ENCODE measurements at regions not wholly inside any gene's neighbourhood (a gene's known extent, or its start where the extent isn't known, plus 50 kb on each side); places are given as distances from the start of the nearest gene placed in this dataset.

GRCh38 chr11:103749158-103749557, 287.3 kb upstream of the DDI1 start:
- TF ChIP-seq POLR2A (IDR thresholded peaks at IDR 0.05; ENCODE audit: low read depth, low read length) (no peak), EZH2 (IDR thresholded peaks at IDR 0.05; ENCODE audit: borderline replicate concordance, low read depth, low read length, severe bottlenecking) (no peak), MYC (IDR thresholded peaks at IDR 0.05; ENCODE audit: low read depth, low read length) (no peak), CTCF (IDR thresholded peaks at IDR 0.05; ENCODE audit: extremely low read depth in 1 of 2, insufficient read depth in 1 of 2, low read depth in 1 of 2, low read length in 2 of 2) (no peak)
